Cardiac muscle cell (in vitro differentiated cells and primary cell): ENCODE measurements at regions not wholly inside any gene's neighbourhood (a gene's known extent, or its start where the extent isn't known, plus 50 kb on each side); places are given as distances from the start of the nearest gene placed in this dataset.

Experiments used
- DNase-seq, 2 donors: peaks; one replicate each; pipeline versions ENCODE4 v3.0.0 to v3.0.0-alpha.2; 2010 to 2017; ENCODE audit warnings: low read depth in 1 of 2, low spot score in 1 of 2
- H3K27ac ChIP-seq: fragments of 200-600 bp; sonication (generic); 2 replicates; pipeline ENCODE4 v1.5.1; 2016
- H3K27me3 ChIP-seq: fragments of 200-600 bp; sonication (generic); 2 replicates; pipeline ENCODE4 v1.6.0; 2016; ENCODE audit warnings: control low read depth
- H3K36me3 ChIP-seq: fragments of 200-600 bp; sonication (generic); 2 replicates; pipeline ENCODE4 v1.5.1; 2016; ENCODE audit warnings: control low read depth
- H3K4me1 ChIP-seq: fragments of 200-600 bp; sonication (generic); 2 replicates; pipeline ENCODE4 v1.8.1; 2017; ENCODE audit warnings: low read depth, mild to moderate bottlenecking, mixed run types
- H3K4me3 ChIP-seq: fragments of 200-600 bp; sonication (generic); 2 replicates; pipeline ENCODE4 v1.5.1; 2016; ENCODE audit warnings: mild to moderate bottlenecking
- H3K9me3 ChIP-seq: fragments of 200-600 bp; sonication (generic); 2 replicates; pipeline ENCODE4 v1.5.1; 2017; ENCODE audit warnings: low read depth, mild to moderate bottlenecking, control low read depth
- TF ChIP-seq, protein P1 (sequence below): IDR thresholded peaks from 2 replicates; pipeline ENCODE4 v1.5.1; 2012; ENCODE audit warnings: low read depth, mild to moderate bottlenecking, low read length

DNA sequence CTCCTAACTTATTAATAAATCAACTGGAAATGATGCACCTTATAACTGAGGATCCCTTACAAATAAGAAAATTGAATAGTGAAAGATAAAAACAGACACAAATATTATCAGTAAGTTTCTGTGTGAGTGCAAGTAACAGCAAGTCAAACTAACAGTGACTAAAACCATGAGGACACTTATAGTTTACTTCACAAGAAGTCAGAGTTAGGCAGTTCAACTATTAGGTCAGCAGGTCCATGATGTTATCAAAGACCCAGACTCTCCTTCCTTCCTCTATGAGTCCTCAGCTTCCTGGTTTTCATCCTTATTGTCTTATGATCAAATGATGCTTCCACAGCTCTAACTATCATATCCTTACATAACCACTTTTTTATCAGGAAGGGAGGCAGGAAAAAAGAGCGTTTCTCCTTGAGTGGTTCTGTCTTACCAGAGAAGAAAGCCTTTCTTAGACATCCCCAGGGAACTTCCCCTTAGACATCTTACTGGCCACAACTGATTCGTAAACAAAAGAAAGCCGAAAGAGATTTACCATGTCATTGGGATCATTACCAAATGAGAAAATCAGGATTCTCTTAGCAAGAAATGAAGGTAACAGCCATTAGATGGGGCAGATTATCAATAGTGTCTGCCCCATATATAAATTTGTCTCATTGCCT is 114.3 kb upstream of the LRFN2 start:
- Histone ChIP-seq H3K27me3 (no peaks in the 10 kb centered on the region), H3K4me3 (no peak overlapping the region), H3K4me1 (no peaks in the 10 kb centered on the region), H3K9me3 (no peaks in the 10 kb centered on the region), H3K36me3 (no peaks in the 10 kb centered on the region), H3K27ac (no peak overlapping the region)
- DNase-seq: no peak
- TF ChIP-seq, protein P1, sequence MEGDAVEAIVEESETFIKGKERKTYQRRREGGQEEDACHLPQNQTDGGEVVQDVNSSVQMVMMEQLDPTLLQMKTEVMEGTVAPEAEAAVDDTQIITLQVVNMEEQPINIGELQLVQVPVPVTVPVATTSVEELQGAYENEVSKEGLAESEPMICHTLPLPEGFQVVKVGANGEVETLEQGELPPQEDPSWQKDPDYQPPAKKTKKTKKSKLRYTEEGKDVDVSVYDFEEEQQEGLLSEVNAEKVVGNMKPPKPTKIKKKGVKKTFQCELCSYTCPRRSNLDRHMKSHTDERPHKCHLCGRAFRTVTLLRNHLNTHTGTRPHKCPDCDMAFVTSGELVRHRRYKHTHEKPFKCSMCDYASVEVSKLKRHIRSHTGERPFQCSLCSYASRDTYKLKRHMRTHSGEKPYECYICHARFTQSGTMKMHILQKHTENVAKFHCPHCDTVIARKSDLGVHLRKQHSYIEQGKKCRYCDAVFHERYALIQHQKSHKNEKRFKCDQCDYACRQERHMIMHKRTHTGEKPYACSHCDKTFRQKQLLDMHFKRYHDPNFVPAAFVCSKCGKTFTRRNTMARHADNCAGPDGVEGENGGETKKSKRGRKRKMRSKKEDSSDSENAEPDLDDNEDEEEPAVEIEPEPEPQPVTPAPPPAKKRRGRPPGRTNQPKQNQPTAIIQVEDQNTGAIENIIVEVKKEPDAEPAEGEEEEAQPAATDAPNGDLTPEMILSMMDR: no peak

GRCh38 chr6:40700006-40700580 is 112.9 kb upstream of the LRFN2 start:
- H3K27ac ChIP-seq: no peak overlapping the region
- TF ChIP-seq, protein P1: no peak
- no peak overlapping the region for H3K4me3 ChIP-seq
- no peaks in the 10 kb centered on the region for H3K4me1 ChIP-seq
- no peaks in the 10 kb centered on the region for H3K9me3 ChIP-seq
- no peaks in the 10 kb centered on the region for H3K36me3 ChIP-seq
- H3K27me3 ChIP-seq: no peaks in the 10 kb centered on the region
- DNase-seq: no peak

DNA sequence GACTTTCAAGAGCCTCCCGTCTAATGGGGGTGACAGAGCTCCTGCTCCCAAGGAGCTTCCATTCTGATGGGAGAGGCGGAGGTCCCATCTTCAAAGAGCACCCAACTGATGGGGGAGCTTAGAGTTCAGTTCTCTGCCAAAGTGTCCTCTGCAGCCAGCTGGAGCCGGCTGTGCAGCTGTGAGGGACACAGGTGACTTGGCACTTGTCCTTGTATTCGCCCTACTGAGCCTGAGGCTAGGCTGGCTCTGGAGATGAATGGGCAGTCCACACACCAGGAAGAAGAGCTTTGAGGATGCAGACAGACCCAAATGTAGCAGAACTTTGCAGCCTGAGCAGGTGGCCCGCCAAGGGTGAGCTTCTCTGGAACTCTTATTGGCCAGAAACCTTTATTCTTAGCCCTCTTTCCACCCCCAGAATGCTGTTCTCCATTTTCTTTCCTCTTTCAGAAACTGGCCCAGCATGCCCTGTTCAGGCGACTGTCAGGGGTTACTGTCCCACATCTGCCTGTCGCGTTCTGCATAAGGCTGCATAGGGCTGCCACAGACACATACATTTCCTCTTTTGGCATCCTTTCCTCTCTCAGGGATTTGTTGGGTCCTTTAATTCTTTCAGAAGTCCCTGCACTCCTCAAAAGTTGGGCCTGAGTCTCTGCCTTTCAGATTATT is 108.7 kb upstream of the LRFN2 start:
- TF ChIP-seq, protein P1: no peak
- no peak overlapping the region for H3K4me3 ChIP-seq
- H3K9me3 ChIP-seq: no peaks in the 10 kb centered on the region
- H3K27me3 ChIP-seq: no peaks in the 10 kb centered on the region
- H3K27ac ChIP-seq: no peak overlapping the region
- no peaks in the 10 kb centered on the region for H3K36me3 ChIP-seq
- no peak for DNase-seq
- H3K4me1 ChIP-seq: no peaks in the 10 kb centered on the region

DNA sequence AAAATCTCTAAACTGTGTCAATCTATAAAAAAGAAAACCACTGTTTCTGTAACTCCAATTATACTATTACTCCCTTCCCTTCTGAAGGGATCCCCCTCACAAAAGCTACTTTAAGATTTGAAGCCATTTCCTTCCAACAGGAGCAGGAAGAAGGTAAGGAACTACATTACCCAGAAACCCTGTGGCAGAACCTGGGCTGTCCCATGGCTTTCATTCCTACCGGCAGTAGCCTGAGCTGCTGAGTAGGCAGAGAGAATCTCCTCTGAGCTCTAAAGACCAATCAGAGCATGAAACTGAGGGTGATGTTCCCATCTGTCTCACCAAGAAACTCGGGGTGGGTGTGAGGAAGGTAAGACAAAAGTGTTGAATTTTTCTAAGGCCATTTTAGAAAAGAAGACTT is 108.0 kb upstream of the LRFN2 start:
- H3K4me3 ChIP-seq: no peak overlapping the region
- peak in 1 of 2 donors; percentile 45 for DNase-seq

GRCh38 chr6:40693768-40694167 is 106.6 kb upstream of the LRFN2 start:
- no peaks in the 10 kb centered on the region for H3K36me3 ChIP-seq
- DNase-seq: no peak
- H3K9me3 ChIP-seq: no peaks in the 10 kb centered on the region
- no peaks in the 10 kb centered on the region for H3K4me1 ChIP-seq
- no peak overlapping the region for H3K27ac ChIP-seq
- TF ChIP-seq, protein P1: no peak
- H3K27me3 ChIP-seq: no peaks in the 10 kb centered on the region
- no peak overlapping the region for H3K4me3 ChIP-seq

More for the DNA sequence above, 108.0 kb upstream of the LRFN2 start:
- H3K4me1 ChIP-seq: no peaks in the 10 kb centered on the region
- H3K27me3 ChIP-seq: no peaks in the 10 kb centered on the region
- H3K27ac ChIP-seq: no peak overlapping the region
- TF ChIP-seq, protein P1: no peak
- no peaks in the 10 kb centered on the region for H3K36me3 ChIP-seq
- H3K9me3 ChIP-seq: no peaks in the 10 kb centered on the region
